Calu3 (cell line): ENCODE measurements at regions not wholly inside any gene's neighbourhood (a gene's known extent, or its start where the extent isn't known, plus 50 kb on each side); places are given as distances from the start of the nearest gene placed in this dataset.
"Not testable (repeated sequence)": the region's sequence is repeated elsewhere in the genome, so short reads cannot be mapped to it uniquely, and the experiment has no call there.

Experiments
- BruUV-seq: library from RNA; stranded (reverse); fragments of 400-500 nt; replicated peaks from 2 replicates; lab custom pipeline; 2021; lab: Mats Ljungman, UMichigan
- CTCF ChIA-PET: fragments of 300-600 bp; sonication (Branson Sonifier 250); formaldehyde crosslinking; loops from one replicate; lab custom pipeline; 2022; ENCODE audit warnings: antibody characterized with exemption; lab: Charles Lee
- DNase-seq: peaks from one replicate; pipeline ENCODE4 v3.0.0; 2022
- H3K27ac Mint-ChIP-seq: one replicate; pipeline ENCODE4 v1.8.0; 2022; ENCODE audit warnings: mixed read lengths; ENCODE audit not compliant: unreplicated experiment
- H3K27me3 Mint-ChIP-seq: one replicate; pipeline ENCODE4 v1.8.0; 2022; ENCODE audit warnings: mixed read lengths; ENCODE audit not compliant: unreplicated experiment
- H3K36me3 Mint-ChIP-seq: one replicate; pipeline ENCODE4 v1.8.0; 2022; ENCODE audit warnings: mild to moderate bottlenecking, moderate library complexity, mixed read lengths; ENCODE audit not compliant: insufficient read depth, unreplicated experiment
- H3K4me1 Mint-ChIP-seq: one replicate; pipeline ENCODE4 v1.8.0; 2022; ENCODE audit warnings: mild to moderate bottlenecking, low read depth, mixed read lengths; ENCODE audit not compliant: unreplicated experiment
- H3K4me3 Mint-ChIP-seq: one replicate; pipeline ENCODE4 v1.8.0; 2022; ENCODE audit warnings: mild to moderate bottlenecking, low read depth, moderate library complexity, mixed read lengths; ENCODE audit not compliant: unreplicated experiment
- H3K9me3 Mint-ChIP-seq: one replicate; pipeline ENCODE4 v1.8.0; 2022; ENCODE audit warnings: low read depth, mixed read lengths; ENCODE audit not compliant: unreplicated experiment
- intact Hi-C: fragments of 100-400 bp; cut with micrococcal nuclease; formaldehyde crosslinking; loops from one replicate; pipeline ENCODE4 v1.10.0; 2022; ENCODE audit not compliant: unreplicated experiment
- TF ChIP-seq, protein P1 (sequence below): fragments of 200-600 bp; IDR thresholded peaks from one replicate; pipeline ENCODE4 v1.8.0; 2022; ENCODE audit warnings: antibody characterized with exemption; ENCODE audit not compliant: unreplicated experiment

- H3K4me1 Mint-ChIP-seq, result no peaks in the 10 kb centered on the region
- peaks cover 22% of the 10 kb centered on the region for H3K9me3 Mint-ChIP-seq
- BruUV-seq, result no TSS peak
- intact Hi-C loops, result no loop called here
- no peaks in the 10 kb centered on the region for H3K36me3 Mint-ChIP-seq
- H3K27ac Mint-ChIP-seq, result no peak overlapping the region
- H3K4me3 Mint-ChIP-seq, result no peak overlapping the region
- no peak for DNase-seq
- TF ChIP-seq, protein P1, sequence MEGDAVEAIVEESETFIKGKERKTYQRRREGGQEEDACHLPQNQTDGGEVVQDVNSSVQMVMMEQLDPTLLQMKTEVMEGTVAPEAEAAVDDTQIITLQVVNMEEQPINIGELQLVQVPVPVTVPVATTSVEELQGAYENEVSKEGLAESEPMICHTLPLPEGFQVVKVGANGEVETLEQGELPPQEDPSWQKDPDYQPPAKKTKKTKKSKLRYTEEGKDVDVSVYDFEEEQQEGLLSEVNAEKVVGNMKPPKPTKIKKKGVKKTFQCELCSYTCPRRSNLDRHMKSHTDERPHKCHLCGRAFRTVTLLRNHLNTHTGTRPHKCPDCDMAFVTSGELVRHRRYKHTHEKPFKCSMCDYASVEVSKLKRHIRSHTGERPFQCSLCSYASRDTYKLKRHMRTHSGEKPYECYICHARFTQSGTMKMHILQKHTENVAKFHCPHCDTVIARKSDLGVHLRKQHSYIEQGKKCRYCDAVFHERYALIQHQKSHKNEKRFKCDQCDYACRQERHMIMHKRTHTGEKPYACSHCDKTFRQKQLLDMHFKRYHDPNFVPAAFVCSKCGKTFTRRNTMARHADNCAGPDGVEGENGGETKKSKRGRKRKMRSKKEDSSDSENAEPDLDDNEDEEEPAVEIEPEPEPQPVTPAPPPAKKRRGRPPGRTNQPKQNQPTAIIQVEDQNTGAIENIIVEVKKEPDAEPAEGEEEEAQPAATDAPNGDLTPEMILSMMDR, result no peak
- CTCF ChIA-PET, result no interaction called here
- H3K27me3 Mint-ChIP-seq, result no peaks in the 10 kb centered on the region
Observed at GRCh38 chr10:105577865-105578607, 936.9 kb downstream of the SORCS3 start.

DNA sequence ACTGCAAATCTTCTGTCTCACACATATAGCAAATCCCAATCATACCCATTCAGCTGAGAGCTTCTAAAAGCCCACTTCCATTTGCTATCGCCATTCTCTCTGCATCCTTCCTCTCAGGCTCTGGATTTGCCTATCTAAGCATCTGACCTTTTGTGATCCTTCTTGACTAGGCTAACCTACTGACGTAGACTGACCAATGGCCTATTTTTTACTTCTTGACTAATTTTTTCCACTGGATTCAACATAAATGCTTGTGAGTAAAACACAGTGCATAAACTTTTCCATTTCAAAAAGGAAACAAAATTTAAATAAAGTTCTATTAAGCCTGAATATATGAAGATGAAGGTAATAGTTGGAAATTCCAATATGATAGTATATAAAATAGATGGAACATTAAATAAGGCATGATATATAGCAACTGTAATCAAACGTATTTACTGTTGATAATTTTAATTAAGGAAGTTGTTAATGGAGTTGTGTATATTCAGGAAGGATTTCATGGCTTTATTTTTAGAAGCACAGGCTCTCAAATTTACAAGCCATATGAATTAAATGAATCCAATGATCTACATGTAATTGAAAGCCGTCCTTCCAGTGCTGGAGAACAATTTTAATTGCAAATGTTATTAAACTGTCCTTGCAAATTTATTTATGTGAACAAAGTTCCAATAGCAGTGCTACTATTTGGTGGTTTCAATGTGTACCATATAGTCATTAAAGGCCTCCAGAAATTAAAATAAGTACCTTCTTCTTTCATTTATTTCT is 918.4 kb downstream of the SORCS3 start:
- Mint-ChIP-seq H3K4me3 (no peak overlapping the region), H3K27ac (no peak overlapping the region), H3K4me1 (no peaks in the 10 kb centered on the region), H3K36me3 (no peaks in the 10 kb centered on the region), H3K9me3 (peaks cover 12% of the 10 kb centered on the region), H3K27me3 (no peaks in the 10 kb centered on the region)
- intact Hi-C loops, result no loop called here
- CTCF ChIA-PET, result no interaction called here
- TF ChIP-seq, protein P1, result no peak
- DNase-seq, result no peak
- no TSS peak for BruUV-seq

DNA sequence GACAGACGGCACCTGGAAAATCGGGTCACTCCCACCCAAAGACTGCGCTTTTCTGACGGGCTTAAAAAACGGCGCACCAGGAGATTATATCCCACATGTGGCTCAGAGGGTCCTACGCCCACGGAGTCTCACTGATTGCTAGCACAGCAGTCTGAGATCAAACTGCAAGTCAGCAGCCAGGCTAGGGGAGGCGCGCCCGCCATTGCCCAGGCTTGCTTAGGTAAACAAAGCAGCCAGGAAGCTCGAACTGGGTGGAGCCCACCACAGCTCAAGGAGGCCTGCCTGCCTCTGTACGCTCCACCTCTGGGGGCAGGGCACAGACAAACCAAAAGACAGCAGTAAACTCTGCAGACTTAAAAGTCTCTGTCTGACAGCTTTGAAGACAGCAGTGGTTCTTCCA is 909.4 kb downstream of the SORCS3 start:
- H3K4me3 Mint-ChIP-seq, DNase-seq, H3K9me3 Mint-ChIP-seq, CTCF ChIA-PET, H3K27me3 Mint-ChIP-seq, H3K36me3 Mint-ChIP-seq, intact Hi-C loops, H3K4me1 Mint-ChIP-seq, H3K27ac Mint-ChIP-seq, BruUV-seq: not testable (repeated sequence)

DNA sequence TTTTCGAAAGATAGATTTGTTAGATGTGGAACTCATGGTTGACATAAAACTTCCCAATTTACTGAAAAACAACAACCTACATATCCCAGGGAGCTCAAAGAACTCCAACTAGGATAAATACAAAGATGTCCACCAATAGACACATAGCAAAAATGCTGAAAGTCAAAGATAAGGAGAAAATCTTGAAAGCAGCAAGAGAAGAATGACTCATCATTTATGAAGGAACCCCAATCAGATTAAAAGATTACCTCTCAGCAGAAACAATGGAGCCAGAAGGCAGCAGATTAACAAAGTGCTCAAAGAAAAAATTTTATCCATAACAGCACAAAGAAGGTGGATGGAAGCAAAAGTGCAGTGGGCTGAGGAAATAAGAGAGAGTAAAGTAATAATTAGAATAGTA is 908.6 kb downstream of the SORCS3 start:
- no peak for DNase-seq
- Mint-ChIP-seq H3K27me3 (no peaks in the 10 kb centered on the region), H3K4me1 (no peaks in the 10 kb centered on the region), H3K9me3 (peaks cover 11% of the 10 kb centered on the region), H3K36me3 (no peaks in the 10 kb centered on the region), H3K27ac (no peak overlapping the region), H3K4me3 (no peak overlapping the region)
- intact Hi-C loops, result no loop called here
- CTCF ChIA-PET, result no interaction called here
- TF ChIP-seq, protein P1, result no peak
- no TSS peak for BruUV-seq
